CMK (cell line): ENCODE measurements at regions not wholly inside any gene's neighbourhood (a gene's known extent, or its start where the extent isn't known, plus 50 kb on each side); places are given as distances from the start of the nearest gene placed in this dataset.

Experiments used
- DNase-seq: peaks from one replicate; pipeline ENCODE4 v3.0.0-alpha.2; 2010; ENCODE audit warnings: low read depth

GRCh38 chr20:20992686-20993360, 113.3 kb downstream of the LINC00237 start:
- DNase-seq, result no peak

- no peak for DNase-seq
Observed at GRCh38 chr20:20992277-20992676, 113.9 kb downstream of the LINC00237 start.

- DNase-seq, result no peak
Observed at GRCh38 chr20:20989081-20989480, 117.1 kb downstream of the LINC00237 start.

GRCh38 chr20:20979934-20980333, 126.2 kb downstream of the LINC00237 start:
- DNase-seq, result no peak

- no peak for DNase-seq
Observed at GRCh38 chr20:20977786-20978185, 128.4 kb downstream of the LINC00237 start.

GRCh38 chr20:20972490-20972889, 133.7 kb downstream of the LINC00237 start:
- no peak for DNase-seq

- no peak for DNase-seq
Observed at GRCh38 chr20:20971810-20972209, 134.3 kb downstream of the LINC00237 start.

GRCh38 chr20:20970841-20971240, 135.3 kb downstream of the LINC00237 start:
- DNase-seq, result no peak

- DNase-seq, result no peak
Observed at GRCh38 chr20:20969701-20970280, 136.4 kb downstream of the LINC00237 start.

GRCh38 chr20:20967564-20968184, 138.5 kb downstream of the LINC00237 start:
- DNase-seq, result no peak

- no peak for DNase-seq
Observed at GRCh38 chr20:20966171-20966570, 140.0 kb downstream of the LINC00237 start.

GRCh38 chr20:20959031-20959755, 147.0 kb downstream of the LINC00237 start:
- no peak for DNase-seq

GRCh38 chr20:20956513-20956931, 149.6 kb downstream of the LINC00237 start:
- DNase-seq, result no peak

- DNase-seq, result no peak
Observed at GRCh38 chr20:20955892-20956291, 150.3 kb downstream of the LINC00237 start.

GRCh38 chr20:20953738-20954618, 152.2 kb downstream of the LINC00237 start:
- DNase-seq, result no peak

GRCh38 chr20:20950620-20951019, 155.5 kb downstream of the LINC00237 start:
- no peak for DNase-seq

- peak; percentile 68 for DNase-seq
Observed at GRCh38 chr20:20946122-20946759, 159.9 kb downstream of the LINC00237 start.

GRCh38 chr20:20941468-20941889, 164.7 kb downstream of the LINC00237 start:
- no peak for DNase-seq

GRCh38 chr20:20939006-20939405, 167.2 kb downstream of the LINC00237 start:
- DNase-seq, result no peak

- no peak for DNase-seq
Observed at GRCh38 chr20:20938599-20938998, 167.6 kb downstream of the LINC00237 start.

- no peak for DNase-seq
Observed at GRCh38 chr20:20938131-20938530, 168.0 kb downstream of the LINC00237 start.
